Calu3 (cell line): ENCODE measurements at regions not wholly inside any gene's neighbourhood (a gene's known extent, or its start where the extent isn't known, plus 50 kb on each side); places are given as distances from the start of the nearest gene placed in this dataset.
"Not testable (repeated sequence)": the region's sequence is repeated elsewhere in the genome, so short reads cannot be mapped to it uniquely, and the experiment has no call there.

ENCODE experiments used
- BruUV-seq: library from RNA; stranded (reverse); fragments of 400-500 nt; replicated peaks from 2 replicates; lab custom pipeline; 2021; lab: Mats Ljungman, UMichigan
- CTCF ChIA-PET: fragments of 300-600 bp; sonication (Branson Sonifier 250); formaldehyde crosslinking; loops from one replicate; lab custom pipeline; 2022; ENCODE audit warnings: antibody characterized with exemption; lab: Charles Lee
- DNase-seq: peaks from one replicate; pipeline ENCODE4 v3.0.0; 2022
- H3K27ac Mint-ChIP-seq: one replicate; pipeline ENCODE4 v1.8.0; 2022; ENCODE audit warnings: mixed read lengths; ENCODE audit not compliant: unreplicated experiment
- H3K27me3 Mint-ChIP-seq: one replicate; pipeline ENCODE4 v1.8.0; 2022; ENCODE audit warnings: mixed read lengths; ENCODE audit not compliant: unreplicated experiment
- H3K36me3 Mint-ChIP-seq: one replicate; pipeline ENCODE4 v1.8.0; 2022; ENCODE audit warnings: mild to moderate bottlenecking, moderate library complexity, mixed read lengths; ENCODE audit not compliant: insufficient read depth, unreplicated experiment
- H3K4me1 Mint-ChIP-seq: one replicate; pipeline ENCODE4 v1.8.0; 2022; ENCODE audit warnings: mild to moderate bottlenecking, low read depth, mixed read lengths; ENCODE audit not compliant: unreplicated experiment
- H3K4me3 Mint-ChIP-seq: one replicate; pipeline ENCODE4 v1.8.0; 2022; ENCODE audit warnings: mild to moderate bottlenecking, low read depth, moderate library complexity, mixed read lengths; ENCODE audit not compliant: unreplicated experiment
- H3K9me3 Mint-ChIP-seq: one replicate; pipeline ENCODE4 v1.8.0; 2022; ENCODE audit warnings: low read depth, mixed read lengths; ENCODE audit not compliant: unreplicated experiment
- intact Hi-C: fragments of 100-400 bp; cut with micrococcal nuclease; formaldehyde crosslinking; loops from one replicate; pipeline ENCODE4 v1.10.0; 2022; ENCODE audit not compliant: unreplicated experiment
- TF ChIP-seq, protein P1 (sequence below): fragments of 200-600 bp; IDR thresholded peaks from one replicate; pipeline ENCODE4 v1.8.0; 2022; ENCODE audit warnings: antibody characterized with exemption; ENCODE audit not compliant: unreplicated experiment

DNA sequence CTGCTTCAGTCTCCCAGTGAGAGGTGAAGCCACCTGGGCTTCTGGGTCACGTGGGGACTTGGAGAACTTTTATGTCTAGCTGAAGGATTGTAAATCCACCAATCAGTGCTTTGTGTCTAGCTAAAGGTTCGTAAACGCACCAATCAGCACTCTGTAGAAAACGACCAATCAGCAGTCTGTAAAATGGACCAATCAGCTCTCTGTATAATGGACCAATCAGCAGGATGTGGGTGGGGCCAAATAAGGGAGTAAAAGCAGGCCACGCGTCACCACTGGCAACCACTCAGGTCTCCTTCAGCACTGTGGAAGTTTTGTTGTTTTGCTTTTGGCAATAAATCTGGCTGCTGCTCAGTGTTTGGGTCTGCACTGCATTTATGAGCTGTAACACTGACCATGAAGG lies 69.1 kb upstream of the NREP start:
- Mint-ChIP-seq H3K36me3 (no peaks in the 10 kb centered on the region), H3K4me1 (peaks cover 21% of the 10 kb centered on the region), H3K9me3 (no peaks in the 10 kb centered on the region), H3K4me3 (no peak overlapping the region), H3K27ac (no peak overlapping the region), H3K27me3 (no peaks in the 10 kb centered on the region)
- CTCF ChIA-PET: interaction anchor here (1.1 kb wide), 1 partner anchor 17 kb away, joined by 4 read pairs; no protein-coding TSS in a partner anchor
- intact Hi-C loops: no loop called here
- DNase-seq: no peak
- BruUV-seq: no TSS peak
- TF ChIP-seq, protein P1, sequence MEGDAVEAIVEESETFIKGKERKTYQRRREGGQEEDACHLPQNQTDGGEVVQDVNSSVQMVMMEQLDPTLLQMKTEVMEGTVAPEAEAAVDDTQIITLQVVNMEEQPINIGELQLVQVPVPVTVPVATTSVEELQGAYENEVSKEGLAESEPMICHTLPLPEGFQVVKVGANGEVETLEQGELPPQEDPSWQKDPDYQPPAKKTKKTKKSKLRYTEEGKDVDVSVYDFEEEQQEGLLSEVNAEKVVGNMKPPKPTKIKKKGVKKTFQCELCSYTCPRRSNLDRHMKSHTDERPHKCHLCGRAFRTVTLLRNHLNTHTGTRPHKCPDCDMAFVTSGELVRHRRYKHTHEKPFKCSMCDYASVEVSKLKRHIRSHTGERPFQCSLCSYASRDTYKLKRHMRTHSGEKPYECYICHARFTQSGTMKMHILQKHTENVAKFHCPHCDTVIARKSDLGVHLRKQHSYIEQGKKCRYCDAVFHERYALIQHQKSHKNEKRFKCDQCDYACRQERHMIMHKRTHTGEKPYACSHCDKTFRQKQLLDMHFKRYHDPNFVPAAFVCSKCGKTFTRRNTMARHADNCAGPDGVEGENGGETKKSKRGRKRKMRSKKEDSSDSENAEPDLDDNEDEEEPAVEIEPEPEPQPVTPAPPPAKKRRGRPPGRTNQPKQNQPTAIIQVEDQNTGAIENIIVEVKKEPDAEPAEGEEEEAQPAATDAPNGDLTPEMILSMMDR: no peak

DNA sequence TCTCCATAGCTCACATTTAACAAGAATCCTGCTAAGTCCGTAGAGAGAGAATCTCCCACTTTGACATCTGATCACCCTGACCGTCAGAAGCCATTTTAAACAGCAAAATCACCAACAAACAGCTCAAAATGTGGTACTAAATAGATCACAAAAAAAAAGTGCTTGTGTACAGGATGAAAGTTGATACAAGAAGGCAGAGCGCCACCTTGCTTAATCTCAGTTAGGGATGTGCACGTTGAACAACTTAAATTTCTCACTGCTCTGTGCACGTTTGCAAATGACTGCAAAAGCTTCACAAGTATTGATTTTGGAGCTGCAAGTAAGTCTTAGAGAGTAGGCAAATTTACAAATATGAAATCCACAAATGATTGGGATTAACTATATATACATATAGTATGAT lies 63.1 kb upstream of the NREP start:
- DNase-seq: no peak
- BruUV-seq: no TSS peak
- H3K4me1 Mint-ChIP-seq: no peaks in the 10 kb centered on the region

DNA sequence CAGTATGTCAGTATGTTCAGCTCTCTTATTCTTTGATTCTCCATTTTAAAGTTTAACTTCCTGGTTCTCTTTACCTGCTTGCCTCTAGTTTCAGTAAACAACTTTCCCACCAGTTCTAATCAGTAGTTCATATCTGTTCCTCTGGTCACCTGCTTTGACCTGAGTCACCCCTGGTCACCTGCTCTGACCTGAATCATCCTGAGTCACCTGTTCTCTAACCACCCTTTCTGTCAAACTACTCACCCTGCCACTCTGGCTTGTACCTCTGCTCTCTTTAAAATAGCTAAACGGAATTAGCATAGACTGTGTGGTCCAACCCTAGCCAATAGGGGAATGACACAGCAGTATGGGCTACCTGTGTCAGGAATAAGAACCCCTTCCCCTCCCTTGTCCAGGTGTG lies 62.0 kb upstream of the NREP start:
- H3K4me3 Mint-ChIP-seq, intact Hi-C loops, DNase-seq, BruUV-seq, H3K36me3 Mint-ChIP-seq, CTCF ChIA-PET, H3K9me3 Mint-ChIP-seq, H3K27me3 Mint-ChIP-seq, H3K4me1 Mint-ChIP-seq, H3K27ac Mint-ChIP-seq: not testable (repeated sequence)

More for the DNA sequence above, 63.1 kb upstream of the NREP start:
- Mint-ChIP-seq H3K9me3 (peaks cover 8% of the 10 kb centered on the region), H3K27ac (no peak overlapping the region), H3K36me3 (no peaks in the 10 kb centered on the region), H3K4me3 (no peak overlapping the region), H3K27me3 (no peaks in the 10 kb centered on the region)
- TF ChIP-seq, protein P1: no peak
- CTCF ChIA-PET: no interaction called here
- intact Hi-C loops: no loop called here

- TF ChIP-seq, protein P1: no peak
- H3K36me3 Mint-ChIP-seq: no peaks in the 10 kb centered on the region
- H3K27me3 Mint-ChIP-seq: no peaks in the 10 kb centered on the region
- peaks cover 9% of the 10 kb centered on the region for H3K4me1 Mint-ChIP-seq
- BruUV-seq: no TSS peak
- DNase-seq: no peak
- no peaks in the 10 kb centered on the region for H3K9me3 Mint-ChIP-seq
- H3K4me3 Mint-ChIP-seq: no peak overlapping the region
- H3K27ac Mint-ChIP-seq: no peak overlapping the region
- CTCF ChIA-PET: no interaction called here
- intact Hi-C loops: no loop called here
Measured at GRCh38 chr5:111813537-111813936, 56.5 kb upstream of the NREP start.

GRCh38 chr5:111810112-111810511 lies 53.1 kb upstream of the NREP start:
- H3K27me3 Mint-ChIP-seq: no peaks in the 10 kb centered on the region
- intact Hi-C loops: no loop called here
- H3K36me3 Mint-ChIP-seq: no peaks in the 10 kb centered on the region
- no peak for DNase-seq
- no peak overlapping the region for H3K27ac Mint-ChIP-seq
- BruUV-seq: no TSS peak
- H3K4me1 Mint-ChIP-seq: peaks cover 9% of the 10 kb centered on the region
- TF ChIP-seq, protein P1: no peak
- CTCF ChIA-PET: interaction anchor here (0.8 to 1.3 kb wide), 2 partner anchors 20 to 33 kb away, joined by 3 to 4 read pairs; no protein-coding TSS in a partner anchor
- H3K4me3 Mint-ChIP-seq: no peak overlapping the region
- no peaks in the 10 kb centered on the region for H3K9me3 Mint-ChIP-seq
